CD8-positive, alpha-beta memory T cell (primary cell): ENCODE measurements at regions not wholly inside any gene's neighbourhood (a gene's known extent, or its start where the extent isn't known, plus 50 kb on each side); places are given as distances from the start of the nearest gene placed in this dataset.

Source experiments
- CTCF ChIA-PET: fragments of 350-600 bp; sonication (Branson Sonifier 250); formaldehyde crosslinking; loops from one replicate; lab custom pipeline; 2021; ENCODE audit warnings: antibody characterized with exemption; lab: Charles Lee
- POLR2A ChIA-PET: fragments of 350-600 bp; sonication (Branson Sonifier 250); formaldehyde crosslinking; loops from one replicate; lab custom pipeline; 2021; ENCODE audit warnings: antibody characterized with exemption; lab: Charles Lee
- DNase-seq, 5 donors: peaks; one replicate each; pipeline versions ENCODE4 v3.0.0 to v3.0.0-alpha.2; 2020 to 2022; ENCODE audit warnings: mixed read lengths in 1 of 5
- H3K27ac ChIP-seq: one replicate; pipeline ENCODE4 v1.7.0; 2013; ENCODE audit warnings: low read depth, mild to moderate bottlenecking, low read length, moderate library complexity
- H3K27me3 ChIP-seq: 2 replicates; pipeline ENCODE4 v1.7.0; 2013; ENCODE audit warnings: low read length, mild to moderate bottlenecking; ENCODE audit not compliant: insufficient read depth, poor library complexity, severe bottlenecking
- H3K36me3 ChIP-seq: 2 replicates; pipeline ENCODE4 v1.7.0; 2013; ENCODE audit warnings: mild to moderate bottlenecking, low read length, moderate library complexity; ENCODE audit not compliant: insufficient read depth
- H3K4me1 ChIP-seq: 2 replicates; pipeline ENCODE4 v1.7.0; 2013; ENCODE audit warnings: mild to moderate bottlenecking, low read length, moderate library complexity; ENCODE audit not compliant: insufficient read depth
- H3K4me3 ChIP-seq: 2 replicates; pipeline ENCODE4 v1.7.0; 2013; ENCODE audit warnings: mild to moderate bottlenecking, low read length
- H3K9me3 ChIP-seq: 2 replicates; pipeline ENCODE4 v1.7.0; 2013; ENCODE audit warnings: mild to moderate bottlenecking, low read length
- H3K27ac Mint-ChIP-seq, 8 donors: one replicate each; pipeline ENCODE4 v1.8.0; 2020 to 2021; ENCODE audit warnings: mixed read lengths in 8 of 8, mild to moderate bottlenecking in 6 of 8, inconsistent platforms in 3 of 8, moderate library complexity in 3 of 8
- H3K27me3 Mint-ChIP-seq, 2 donors: one replicate each; pipeline ENCODE4 v1.8.0; 2020 to 2021; ENCODE audit warnings: mixed read lengths in 2 of 2, mild to moderate bottlenecking in 1 of 2, moderate library complexity in 1 of 2
- H3K36me3 Mint-ChIP-seq, 3 donors: one replicate each; pipeline ENCODE4 v1.8.0; 2020 to 2021; ENCODE audit warnings: mixed read lengths in 3 of 3, inconsistent platforms in 1 of 3, mild to moderate bottlenecking in 1 of 3
- H3K4me1 Mint-ChIP-seq, 3 donors: one replicate each; pipeline ENCODE4 v1.8.0; 2020 to 2021; ENCODE audit warnings: mixed read lengths in 3 of 3, inconsistent platforms in 1 of 3, mild to moderate bottlenecking in 1 of 3
- H3K4me3 Mint-ChIP-seq, 7 donors: one replicate each; pipeline ENCODE4 v1.8.0; 2020 to 2021; ENCODE audit warnings: mixed read lengths in 7 of 7, mild to moderate bottlenecking in 6 of 7, moderate library complexity in 4 of 7, inconsistent platforms in 2 of 7
- H3K9me3 Mint-ChIP-seq, 5 donors: one replicate each; pipeline ENCODE4 v1.8.0; 2020 to 2022; ENCODE audit warnings: mixed read lengths in 5 of 5, mild to moderate bottlenecking in 3 of 5, moderate library complexity in 2 of 5, inconsistent platforms in 1 of 5

GRCh38 chr10:6753644-6754043, 173.6 kb upstream of the PRKCQ start:
- no peaks in the 10 kb centered on the region for H3K4me1 ChIP-seq
- no peaks in the 10 kb centered on the region for H3K27me3 ChIP-seq
- ChIA-PET POLR2A (no interaction called here), CTCF (no interaction called here)
- Mint-ChIP-seq H3K27ac (peak overlapping the region in 2 of 8 donors; percentile 9 to 47), H3K9me3 (no peaks in the 10 kb centered on the region), H3K36me3 (no peaks in the 10 kb centered on the region), H3K27me3 (peaks cover 25 to 82% of the 10 kb centered on the region in 2 donors), H3K4me3 (no peak overlapping the region), H3K4me1 (no peaks in the 10 kb centered on the region)
- no peak for DNase-seq
- H3K36me3 ChIP-seq: no peaks in the 10 kb centered on the region
- H3K4me3 ChIP-seq: no peak overlapping the region
- H3K27ac ChIP-seq: no peak overlapping the region
- no peaks in the 10 kb centered on the region for H3K9me3 ChIP-seq

- Histone ChIP-seq H3K27me3 (no peaks in the 10 kb centered on the region), H3K4me3 (no peak overlapping the region), H3K36me3 (no peaks in the 10 kb centered on the region), H3K4me1 (no peaks in the 10 kb centered on the region), H3K27ac (no peak overlapping the region), H3K9me3 (no peaks in the 10 kb centered on the region)
- POLR2A ChIA-PET: no interaction called here
- Mint-ChIP-seq H3K4me1 (no peaks in the 10 kb centered on the region), H3K9me3 (no peaks in the 10 kb centered on the region), H3K27ac (no peak overlapping the region), H3K36me3 (no peaks in the 10 kb centered on the region), H3K27me3 (peaks cover 21 to 72% of the 10 kb centered on the region in 2 donors), H3K4me3 (no peak overlapping the region)
- CTCF ChIA-PET: no interaction called here
- DNase-seq: no peak
Measured at GRCh38 chr10:6751363-6751762, 171.3 kb upstream of the PRKCQ start.

- ChIA-PET POLR2A (no interaction called here), CTCF (no interaction called here)
- Histone ChIP-seq H3K27ac (no peak overlapping the region), H3K27me3 (no peaks in the 10 kb centered on the region), H3K36me3 (no peaks in the 10 kb centered on the region), H3K9me3 (no peaks in the 10 kb centered on the region), H3K4me1 (no peaks in the 10 kb centered on the region), H3K4me3 (no peak overlapping the region)
- no peak overlapping the region for H3K27ac Mint-ChIP-seq
- H3K4me3 Mint-ChIP-seq: no peak overlapping the region
- H3K9me3 Mint-ChIP-seq: no peaks in the 10 kb centered on the region
- no peaks in the 10 kb centered on the region for H3K36me3 Mint-ChIP-seq
- no peak for DNase-seq
- H3K4me1 Mint-ChIP-seq: no peaks in the 10 kb centered on the region
- H3K27me3 Mint-ChIP-seq: peaks cover 19 to 65% of the 10 kb centered on the region in 2 donors
Measured at GRCh38 chr10:6748981-6749635, 169.0 kb upstream of the PRKCQ start.

- Mint-ChIP-seq H3K4me3 (no peak overlapping the region), H3K36me3 (no peaks in the 10 kb centered on the region), H3K27me3 (peaks cover 17 to 58% of the 10 kb centered on the region in 2 donors), H3K4me1 (no peaks in the 10 kb centered on the region), H3K27ac (no peak overlapping the region), H3K9me3 (no peaks in the 10 kb centered on the region)
- no peak overlapping the region for H3K27ac ChIP-seq
- H3K27me3 ChIP-seq: no peaks in the 10 kb centered on the region
- no peaks in the 10 kb centered on the region for H3K36me3 ChIP-seq
- CTCF ChIA-PET: no interaction called here
- no peaks in the 10 kb centered on the region for H3K9me3 ChIP-seq
- POLR2A ChIA-PET: no interaction called here
- no peak overlapping the region for H3K4me3 ChIP-seq
- no peaks in the 10 kb centered on the region for H3K4me1 ChIP-seq
- DNase-seq: no peak
Measured at GRCh38 chr10:6748029-6748428, 168.0 kb upstream of the PRKCQ start.

GRCh38 chr10:6746782-6747181, 166.7 kb upstream of the PRKCQ start:
- Mint-ChIP-seq H3K4me1 (no peaks in the 10 kb centered on the region), H3K27me3 (peaks cover 17 to 61% of the 10 kb centered on the region in 2 donors), H3K4me3 (no peak overlapping the region), H3K9me3 (no peaks in the 10 kb centered on the region), H3K36me3 (no peaks in the 10 kb centered on the region), H3K27ac (no peak overlapping the region)
- Histone ChIP-seq H3K4me1 (no peaks in the 10 kb centered on the region), H3K9me3 (no peaks in the 10 kb centered on the region), H3K4me3 (no peak overlapping the region), H3K27me3 (no peaks in the 10 kb centered on the region), H3K27ac (no peak overlapping the region), H3K36me3 (no peaks in the 10 kb centered on the region)
- POLR2A ChIA-PET: no interaction called here
- CTCF ChIA-PET: no interaction called here
- no peak for DNase-seq

- no peak overlapping the region for H3K4me3 ChIP-seq
- H3K36me3 ChIP-seq: no peaks in the 10 kb centered on the region
- peaks cover 7% of the 10 kb centered on the region for H3K27me3 ChIP-seq
- H3K9me3 ChIP-seq: no peaks in the 10 kb centered on the region
- H3K36me3 Mint-ChIP-seq: no peaks in the 10 kb centered on the region
- ChIA-PET POLR2A (no interaction called here), CTCF (no interaction called here)
- H3K9me3 Mint-ChIP-seq: no peaks in the 10 kb centered on the region
- DNase-seq: no peak
- H3K4me1 Mint-ChIP-seq: peaks cover 0 to 3% (median 0%) of the 10 kb centered on the region in 3 donors
- H3K27me3 Mint-ChIP-seq: peaks cover 10 to 58% of the 10 kb centered on the region in 2 donors
- no peak overlapping the region for H3K4me3 Mint-ChIP-seq
- no peak overlapping the region for H3K27ac Mint-ChIP-seq
- no peak overlapping the region for H3K27ac ChIP-seq
- H3K4me1 ChIP-seq: no peaks in the 10 kb centered on the region
Measured at GRCh38 chr10:6743291-6743849, 163.3 kb upstream of the PRKCQ start.

- ChIA-PET POLR2A (no interaction called here), CTCF (no interaction called here)
- H3K27ac ChIP-seq: no peak overlapping the region
- no peaks in the 10 kb centered on the region for H3K9me3 ChIP-seq
- no peak overlapping the region for H3K27ac Mint-ChIP-seq
- peaks cover 7% of the 10 kb centered on the region for H3K27me3 ChIP-seq
- H3K4me1 Mint-ChIP-seq: peaks cover 0 to 9% (median 0%) of the 10 kb centered on the region in 3 donors
- H3K9me3 Mint-ChIP-seq: no peaks in the 10 kb centered on the region
- H3K27me3 Mint-ChIP-seq: peaks cover 13 to 60% of the 10 kb centered on the region in 2 donors
- no peak overlapping the region for H3K4me3 ChIP-seq
- no peak overlapping the region for H3K4me3 Mint-ChIP-seq
- H3K4me1 ChIP-seq: no peaks in the 10 kb centered on the region
- no peaks in the 10 kb centered on the region for H3K36me3 ChIP-seq
- H3K36me3 Mint-ChIP-seq: no peaks in the 10 kb centered on the region
- DNase-seq: no peak
Measured at GRCh38 chr10:6741541-6741941, 161.5 kb upstream of the PRKCQ start.

- POLR2A ChIA-PET: no interaction called here
- no peaks in the 10 kb centered on the region for H3K9me3 Mint-ChIP-seq
- H3K27me3 Mint-ChIP-seq: peaks cover 16 to 64% of the 10 kb centered on the region in 2 donors
- H3K4me3 Mint-ChIP-seq: no peak overlapping the region
- CTCF ChIA-PET: no interaction called here
- no peaks in the 10 kb centered on the region for H3K9me3 ChIP-seq
- no peaks in the 10 kb centered on the region for H3K36me3 Mint-ChIP-seq
- no peak overlapping the region for H3K27ac ChIP-seq
- H3K36me3 ChIP-seq: no peaks in the 10 kb centered on the region
- H3K27me3 ChIP-seq: peaks cover 10% of the 10 kb centered on the region
- no peak overlapping the region for H3K4me3 ChIP-seq
- H3K4me1 Mint-ChIP-seq: peaks cover 0 to 9% (median 0%) of the 10 kb centered on the region in 3 donors
- DNase-seq: no peak
- no peaks in the 10 kb centered on the region for H3K4me1 ChIP-seq
- no peak overlapping the region for H3K27ac Mint-ChIP-seq
Measured at GRCh38 chr10:6739530-6740174, 159.6 kb upstream of the PRKCQ start.
